Panc1 (cell line): ENCODE measurements at regions not wholly inside any gene's neighbourhood (a gene's known extent, or its start where the extent isn't known, plus 50 kb on each side); places are given as distances from the start of the nearest gene placed in this dataset.

ENCODE experiments used
- ATAC-seq: fragments of 200-7000 bp; cut with Tn5 transposase; 2 replicates; pipeline ENCODE4 v1.9.1; 2020; ENCODE audit warnings: mild to moderate bottlenecking, moderate library complexity
- BruUV-seq: library from RNA; stranded (reverse); fragments of 400-500 nt; replicated peaks from 2 replicates; lab custom pipeline; 2021; lab: Mats Ljungman, UMichigan
- CTCF ChIA-PET: fragments of 300-600 bp; sonication (Branson Sonifier 250); formaldehyde crosslinking; loops from one replicate; lab custom pipeline; 2022; ENCODE audit warnings: antibody characterized with exemption; lab: Charles Lee
- POLR2A ChIA-PET: fragments of 300-600 bp; sonication (Branson Sonifier 250); formaldehyde crosslinking; loops from one replicate; lab custom pipeline; 2022; ENCODE audit warnings: antibody characterized with exemption; lab: Charles Lee
- DNase-seq: peaks from one replicate; pipeline ENCODE4 v3.0.0-alpha.2; 2010; ENCODE audit warnings: low read depth, low spot score
- H3K27ac ChIP-seq: 2 replicates; pipeline ENCODE4 v1.5.1; 2011; ENCODE audit warnings: mild to moderate bottlenecking, low read length, inconsistent platforms
- H3K27me3 ChIP-seq: fragments of 200-500 bp; sonication (Bioruptor generic); 2 replicates; pipeline ENCODE4 v1.6.0; 2014; ENCODE audit warnings: low read length, inconsistent platforms; ENCODE audit not compliant: control insufficient read depth, insufficient read depth
- H3K36me3 ChIP-seq: fragments of 200-500 bp; sonication (Bioruptor generic); 2 replicates; pipeline ENCODE4 v1.5.1; 2014; ENCODE audit warnings: inconsistent platforms, mild to moderate bottlenecking, low read length, moderate library complexity; ENCODE audit not compliant: control insufficient read depth, insufficient read depth
- H3K4me1 ChIP-seq: 2 replicates; pipeline ENCODE4 v1.5.1; 2011; ENCODE audit warnings: inconsistent platforms, mild to moderate bottlenecking, low read length, moderate library complexity; ENCODE audit not compliant: control insufficient read depth, insufficient read depth
- H3K4me3 ChIP-seq, 2 experiments: 2 replicates each; pipeline ENCODE4 v1.5.1; 2011 to 2012; ENCODE audit warnings: low read depth in 2 of 2, low read length in 2 of 2, mild to moderate bottlenecking in 2 of 2, inconsistent platforms in 1 of 2, moderate library complexity in 1 of 2
- H3K9me3 ChIP-seq: fragments of 200-500 bp; sonication (Bioruptor generic); 2 replicates; pipeline ENCODE4 v1.5.1; 2014; ENCODE audit warnings: low read depth, mild to moderate bottlenecking, inconsistent platforms, low read length, moderate library complexity; ENCODE audit not compliant: control insufficient read depth, insufficient read depth
- CTCF ChIP-seq: fragments of 450-650 bp; IDR thresholded peaks from 2 replicates; pipeline ENCODE4 v1.5.1; 2017; ENCODE audit warnings: mild to moderate bottlenecking
- POLR2AphosphoS5 ChIP-seq: IDR thresholded peaks from 2 replicates; pipeline ENCODE4 v1.6.1; 2012; ENCODE audit warnings: mild to moderate bottlenecking, low read depth, low read length, moderate library complexity
- SIN3A ChIP-seq: IDR thresholded peaks from 2 replicates; pipeline ENCODE4 v1.6.1; 2012; ENCODE audit warnings: low read depth, mild to moderate bottlenecking, low read length, moderate library complexity, borderline replicate concordance; ENCODE audit not compliant: insufficient read depth
- TCF7L2 ChIP-seq: IDR thresholded peaks from 2 replicates; pipeline ENCODE4 v1.6.1; 2011; ENCODE audit warnings: mild to moderate bottlenecking, low read depth, low read length, inconsistent platforms
- in situ Hi-C: cut with HindIII; loops from 2 replicates; pipeline ENCODE4 v1.10.0; 2016; ENCODE audit warnings: low sequenced_read_pairs, low pct_unique_long_range_greater_than_20kb
- intact Hi-C: fragments of 100-400 bp; cut with micrococcal nuclease; formaldehyde crosslinking; loops from one replicate; pipeline ENCODE4 v1.10.0; 2022; ENCODE audit not compliant: unreplicated experiment
- TF ChIP-seq, protein P1 (sequence below), 2 experiments: IDR thresholded peaks; 2 replicates each; pipeline ENCODE4 v1.6.1; 2011 to 2012; ENCODE audit warnings: low read depth in 2 of 2, control low read depth in 1 of 2, low read length in 1 of 2, mild to moderate bottlenecking in 1 of 2, moderate library complexity in 1 of 2; ENCODE audit not compliant: insufficient read depth in 1 of 2

- CTCF ChIA-PET = no interaction called here
Observed at GRCh38 chr11:123330071-123330470, 100.0 kb upstream of the GRAMD1B start.

GRCh38 chr11:123328281-123328867 lies 101.7 kb upstream of the GRAMD1B start:
- ATAC-seq (no peak), DNase-seq (no peak)
- ChIA-PET CTCF (interaction anchor here (0.9 kb wide), 1 partner anchor 360 kb away, joined by 6 read pairs; no protein-coding TSS in a partner anchor), POLR2A (no interaction called here)
- H3K4me1 ChIP-seq = no peaks in the 10 kb centered on the region
- H3K9me3 ChIP-seq = no peaks in the 10 kb centered on the region
- no peak overlapping the region for H3K27ac ChIP-seq
- peaks cover 17% of the 10 kb centered on the region for H3K27me3 ChIP-seq
- intact Hi-C loops = no loop called here
- in situ Hi-C loops = no loop called here
- BruUV-seq = no TSS peak
- no peak overlapping the region for H3K4me3 ChIP-seq
- TF ChIP-seq TCF7L2 (no peak), SIN3A (no peak), POLR2AphosphoS5 (no peak), CTCF (no peak)
- TF ChIP-seq, protein P1, sequence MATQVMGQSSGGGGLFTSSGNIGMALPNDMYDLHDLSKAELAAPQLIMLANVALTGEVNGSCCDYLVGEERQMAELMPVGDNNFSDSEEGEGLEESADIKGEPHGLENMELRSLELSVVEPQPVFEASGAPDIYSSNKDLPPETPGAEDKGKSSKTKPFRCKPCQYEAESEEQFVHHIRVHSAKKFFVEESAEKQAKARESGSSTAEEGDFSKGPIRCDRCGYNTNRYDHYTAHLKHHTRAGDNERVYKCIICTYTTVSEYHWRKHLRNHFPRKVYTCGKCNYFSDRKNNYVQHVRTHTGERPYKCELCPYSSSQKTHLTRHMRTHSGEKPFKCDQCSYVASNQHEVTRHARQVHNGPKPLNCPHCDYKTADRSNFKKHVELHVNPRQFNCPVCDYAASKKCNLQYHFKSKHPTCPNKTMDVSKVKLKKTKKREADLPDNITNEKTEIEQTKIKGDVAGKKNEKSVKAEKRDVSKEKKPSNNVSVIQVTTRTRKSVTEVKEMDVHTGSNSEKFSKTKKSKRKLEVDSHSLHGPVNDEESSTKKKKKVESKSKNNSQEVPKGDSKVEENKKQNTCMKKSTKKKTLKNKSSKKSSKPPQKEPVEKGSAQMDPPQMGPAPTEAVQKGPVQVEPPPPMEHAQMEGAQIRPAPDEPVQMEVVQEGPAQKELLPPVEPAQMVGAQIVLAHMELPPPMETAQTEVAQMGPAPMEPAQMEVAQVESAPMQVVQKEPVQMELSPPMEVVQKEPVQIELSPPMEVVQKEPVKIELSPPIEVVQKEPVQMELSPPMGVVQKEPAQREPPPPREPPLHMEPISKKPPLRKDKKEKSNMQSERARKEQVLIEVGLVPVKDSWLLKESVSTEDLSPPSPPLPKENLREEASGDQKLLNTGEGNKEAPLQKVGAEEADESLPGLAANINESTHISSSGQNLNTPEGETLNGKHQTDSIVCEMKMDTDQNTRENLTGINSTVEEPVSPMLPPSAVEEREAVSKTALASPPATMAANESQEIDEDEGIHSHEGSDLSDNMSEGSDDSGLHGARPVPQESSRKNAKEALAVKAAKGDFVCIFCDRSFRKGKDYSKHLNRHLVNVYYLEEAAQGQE (IDR thresholded peaks at IDR 0.05; ENCODE audit: insufficient read depth in 1 of 2, low read depth in 2 of 2, low read length in 1 of 2) = no peak
- no peaks in the 10 kb centered on the region for H3K36me3 ChIP-seq

More at GRCh38 chr11:123330071-123330470, 100.0 kb upstream of the GRAMD1B start:
- Histone ChIP-seq H3K4me3 (no peak overlapping the region), H3K36me3 (no peaks in the 10 kb centered on the region), H3K4me1 (no peaks in the 10 kb centered on the region), H3K27me3 (peaks cover 9% of the 10 kb centered on the region; the same call in 1 of the 2 replicates), H3K9me3 (no peaks in the 10 kb centered on the region), H3K27ac (no peak overlapping the region)
- BruUV-seq = no TSS peak
- POLR2A ChIA-PET = no interaction called here
- TF ChIP-seq, protein P1 (IDR thresholded peaks at IDR 0.05; ENCODE audit: insufficient read depth in 1 of 2, low read depth in 2 of 2, low read length in 1 of 2) = no peak
- no peak for TF ChIP-seq CTCF
- no peak for TF ChIP-seq TCF7L2
- no peak for TF ChIP-seq SIN3A
- TF ChIP-seq POLR2AphosphoS5 = no peak
- ATAC-seq (no peak), DNase-seq (no peak)
- intact Hi-C loops (no loop called here), in situ Hi-C loops (no loop called here)
